Neural crest cell (in vitro differentiated cells): ENCODE measurements at regions not wholly inside any gene's neighbourhood (a gene's known extent, or its start where the extent isn't known, plus 50 kb on each side); places are given as distances from the start of the nearest gene placed in this dataset.
"Not testable (repeated sequence)": the region's sequence is repeated elsewhere in the genome, so short reads cannot be mapped to it uniquely, and the experiment has no call there.

Source experiments
- DNase-seq: peaks from one replicate; pipeline ENCODE4 v3.0.0; 2021; ENCODE audit warnings: low read depth, mixed read lengths, low spot score
- H3K27ac Mint-ChIP-seq: one replicate; pipeline ENCODE4 v1.8.0; 2021; ENCODE audit warnings: mild to moderate bottlenecking, mixed read lengths; ENCODE audit not compliant: unreplicated experiment
- H3K27me3 Mint-ChIP-seq: 2 replicates; pipeline ENCODE4 v1.8.0; 2021; ENCODE audit warnings: low read depth, mild to moderate bottlenecking, mixed read lengths
- H3K36me3 Mint-ChIP-seq: 2 replicates; pipeline ENCODE4 v1.8.0; 2021; ENCODE audit warnings: low read depth, mild to moderate bottlenecking, mixed read lengths
- H3K4me1 Mint-ChIP-seq: 2 replicates; pipeline ENCODE4 v1.8.0; 2021; ENCODE audit warnings: mixed read lengths
- H3K4me3 Mint-ChIP-seq: one replicate; pipeline ENCODE4 v1.8.0; 2021; ENCODE audit warnings: mild to moderate bottlenecking, mixed read lengths
- H3K9me3 Mint-ChIP-seq: 2 replicates; pipeline ENCODE4 v1.8.0; 2021; ENCODE audit warnings: mixed read lengths
- TF ChIP-seq, protein P1 (sequence below): fragments of 200-600 bp; sonication (generic); conservative IDR thresholded peaks from 2 replicates; pipeline ENCODE4 v1.5.0; 2021; ENCODE audit warnings: antibody characterized with exemption, mild to moderate bottlenecking

DNA sequence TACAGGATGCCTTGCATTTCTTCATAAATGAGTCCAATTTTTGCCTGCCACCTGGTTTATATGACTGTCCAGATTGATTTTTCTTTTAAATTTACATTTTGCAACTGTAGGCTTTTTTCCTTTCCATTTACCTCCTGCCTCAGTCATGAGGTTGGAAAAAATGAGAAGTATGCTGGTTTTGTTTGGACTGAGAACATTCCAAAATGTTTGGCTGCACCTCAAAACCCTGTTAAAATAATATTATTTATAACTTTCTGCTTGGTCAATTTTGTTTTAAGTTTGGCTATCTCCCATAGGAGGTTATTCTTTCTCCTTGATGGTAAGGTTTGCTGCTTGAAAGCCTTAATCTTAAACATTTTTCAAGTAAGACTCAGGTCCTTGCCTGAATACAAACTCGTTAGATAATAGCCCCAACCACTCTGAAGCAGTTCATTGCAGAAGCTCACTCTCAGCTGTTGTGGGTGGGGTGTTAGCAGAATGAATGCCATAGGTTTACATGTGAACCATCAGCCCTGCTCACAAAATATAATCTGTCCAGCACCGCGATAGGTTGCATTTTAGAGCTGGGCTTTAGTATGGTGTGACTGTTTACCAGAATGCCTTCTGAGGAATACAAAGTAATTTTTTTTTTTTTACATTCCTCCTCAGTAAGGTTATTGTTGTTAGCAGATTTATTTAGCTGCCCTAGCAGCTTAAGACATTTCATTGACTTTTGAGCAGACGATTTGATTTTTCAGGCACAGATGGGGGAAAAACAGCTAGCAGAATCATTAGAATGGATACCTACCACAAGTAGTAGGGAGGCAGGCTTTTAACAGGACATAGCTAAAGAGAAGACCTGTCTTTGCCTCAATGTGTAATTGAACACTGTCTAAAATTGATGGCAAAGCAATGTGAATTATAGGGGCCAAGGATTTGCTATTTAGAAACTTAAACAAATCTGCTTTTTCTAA, 630.8 kb upstream of the KCNMB2 start:
- Mint-ChIP-seq H3K4me3 (no peak overlapping the region), H3K36me3 (peaks cover 4% of the 10 kb centered on the region), H3K9me3 (peaks cover under 1% of the 10 kb centered on the region), H3K4me1 (peaks cover 15% of the 10 kb centered on the region), H3K27me3 (no peaks in the 10 kb centered on the region), H3K27ac (no peak overlapping the region)
- TF ChIP-seq, protein P1, sequence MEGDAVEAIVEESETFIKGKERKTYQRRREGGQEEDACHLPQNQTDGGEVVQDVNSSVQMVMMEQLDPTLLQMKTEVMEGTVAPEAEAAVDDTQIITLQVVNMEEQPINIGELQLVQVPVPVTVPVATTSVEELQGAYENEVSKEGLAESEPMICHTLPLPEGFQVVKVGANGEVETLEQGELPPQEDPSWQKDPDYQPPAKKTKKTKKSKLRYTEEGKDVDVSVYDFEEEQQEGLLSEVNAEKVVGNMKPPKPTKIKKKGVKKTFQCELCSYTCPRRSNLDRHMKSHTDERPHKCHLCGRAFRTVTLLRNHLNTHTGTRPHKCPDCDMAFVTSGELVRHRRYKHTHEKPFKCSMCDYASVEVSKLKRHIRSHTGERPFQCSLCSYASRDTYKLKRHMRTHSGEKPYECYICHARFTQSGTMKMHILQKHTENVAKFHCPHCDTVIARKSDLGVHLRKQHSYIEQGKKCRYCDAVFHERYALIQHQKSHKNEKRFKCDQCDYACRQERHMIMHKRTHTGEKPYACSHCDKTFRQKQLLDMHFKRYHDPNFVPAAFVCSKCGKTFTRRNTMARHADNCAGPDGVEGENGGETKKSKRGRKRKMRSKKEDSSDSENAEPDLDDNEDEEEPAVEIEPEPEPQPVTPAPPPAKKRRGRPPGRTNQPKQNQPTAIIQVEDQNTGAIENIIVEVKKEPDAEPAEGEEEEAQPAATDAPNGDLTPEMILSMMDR = no peak
- no peak for DNase-seq

DNA sequence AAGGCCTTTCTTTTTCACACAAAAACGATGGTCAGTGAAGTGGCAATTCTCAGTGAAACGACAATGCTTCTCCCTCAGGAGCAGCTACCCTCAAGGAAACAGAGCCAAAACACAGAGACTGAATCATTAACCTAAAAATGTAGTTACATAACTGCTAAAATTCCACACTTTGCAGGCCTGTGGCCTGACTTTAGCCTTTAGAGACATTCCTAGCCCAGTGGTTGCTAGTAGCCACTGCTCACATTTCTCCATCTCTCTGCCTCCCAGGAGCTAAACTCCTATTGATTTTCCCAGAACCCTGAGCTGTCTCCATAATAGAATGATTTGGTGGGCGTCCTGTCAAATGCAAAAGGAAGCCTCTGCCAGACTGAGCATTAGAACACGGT, 630.1 kb upstream of the KCNMB2 start:
- Mint-ChIP-seq H3K4me3 (no peak overlapping the region), H3K27me3 (no peaks in the 10 kb centered on the region), H3K9me3 (no peaks in the 10 kb centered on the region), H3K36me3 (peaks cover 4% of the 10 kb centered on the region), H3K27ac (peak overlapping the region; percentile 82), H3K4me1 (peaks cover 15% of the 10 kb centered on the region)
- DNase-seq = no peak
- TF ChIP-seq, protein P1 = no peak

DNA sequence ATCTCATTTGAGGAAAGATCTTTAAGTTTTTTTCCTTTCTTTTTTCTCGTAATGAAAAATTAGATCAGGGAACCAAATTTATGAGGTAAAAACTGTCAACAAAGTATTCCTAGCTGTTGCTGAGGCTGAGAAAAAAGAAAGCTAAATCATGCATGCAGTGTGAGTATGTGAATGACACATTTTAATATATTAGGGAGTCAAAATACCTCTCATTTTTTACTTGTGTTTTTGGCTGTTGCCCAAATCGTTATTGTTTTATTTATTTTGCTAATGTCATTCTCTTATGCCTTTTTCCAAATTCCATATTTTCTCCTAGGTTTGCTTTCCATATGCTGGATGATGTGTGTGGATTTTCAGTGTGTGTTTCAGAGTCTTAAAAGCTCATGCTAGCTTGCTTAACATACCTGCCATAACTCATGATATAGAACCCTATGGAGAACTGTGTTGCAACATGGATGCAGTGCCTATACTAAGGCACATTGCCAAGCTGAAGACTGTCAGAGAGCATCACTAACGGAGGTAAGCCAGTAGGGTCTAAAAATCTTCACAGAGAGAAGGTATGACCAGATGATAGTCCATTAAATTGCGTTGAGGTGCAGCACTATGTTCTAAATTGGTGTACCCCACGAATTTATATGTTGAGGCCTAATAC, 629.5 kb upstream of the KCNMB2 start:
- Mint-ChIP-seq H3K27me3 (no peaks in the 10 kb centered on the region), H3K4me3 (no peak overlapping the region), H3K4me1 (peaks cover 15% of the 10 kb centered on the region), H3K36me3 (peaks cover 4% of the 10 kb centered on the region), H3K27ac (peak overlapping the region; percentile 82), H3K9me3 (no peaks in the 10 kb centered on the region)
- TF ChIP-seq, protein P1 = no peak
- no peak for DNase-seq

DNA sequence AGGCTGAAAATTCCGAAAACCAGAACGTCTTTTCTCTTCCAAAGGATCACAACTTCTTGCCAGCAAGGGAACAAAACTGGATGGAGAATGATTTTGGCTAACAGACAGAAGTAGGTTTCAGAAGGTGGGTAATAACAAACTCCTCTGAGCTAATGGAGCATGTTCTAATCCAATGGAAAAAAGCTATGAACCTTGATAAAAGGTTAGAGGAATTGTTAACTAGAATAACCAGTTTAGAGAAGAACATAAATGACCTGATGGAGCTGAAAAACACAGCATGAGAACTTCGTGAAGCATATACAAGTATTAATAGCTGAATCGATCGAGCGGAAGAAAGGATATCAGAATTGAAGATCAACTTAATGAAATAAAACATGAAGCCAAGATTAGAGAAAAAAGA, 626.7 kb upstream of the KCNMB2 start:
- H3K36me3 Mint-ChIP-seq = peaks cover 10% of the 10 kb centered on the region
- H3K27me3 Mint-ChIP-seq, DNase-seq, H3K27ac Mint-ChIP-seq, H3K9me3 Mint-ChIP-seq, H3K4me3 Mint-ChIP-seq: not testable (repeated sequence)
- H3K4me1 Mint-ChIP-seq = peaks cover 15% of the 10 kb centered on the region

DNA sequence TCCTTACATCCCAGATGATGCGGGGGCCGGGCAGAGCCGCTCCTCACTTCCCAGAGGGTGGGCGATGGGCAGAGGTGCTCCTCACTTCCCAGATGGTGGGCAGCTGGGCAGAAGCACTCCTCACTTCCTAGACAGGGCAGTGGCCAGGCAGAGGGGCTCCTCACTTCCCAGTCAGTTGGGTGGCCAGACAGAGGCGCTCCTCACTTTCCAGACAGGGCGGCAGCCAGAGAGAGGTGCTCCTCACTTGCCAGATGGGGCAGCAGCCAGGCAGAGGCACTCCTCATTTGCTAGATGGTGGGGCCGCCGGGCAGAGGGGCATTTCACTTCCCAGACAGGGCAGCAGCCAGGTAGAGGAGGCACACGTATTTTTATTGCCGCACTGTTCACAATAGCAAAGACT, 622.0 kb upstream of the KCNMB2 start:
- no peak overlapping the region for H3K27ac Mint-ChIP-seq
- H3K36me3 Mint-ChIP-seq = peaks cover 14% of the 10 kb centered on the region
- H3K27me3 Mint-ChIP-seq = no peaks in the 10 kb centered on the region
- H3K4me3 Mint-ChIP-seq = no peak overlapping the region
- TF ChIP-seq, protein P1 = no peak
- H3K4me1 Mint-ChIP-seq = no peaks in the 10 kb centered on the region
- DNase-seq = no peak
- peaks cover 9% of the 10 kb centered on the region for H3K9me3 Mint-ChIP-seq

DNA sequence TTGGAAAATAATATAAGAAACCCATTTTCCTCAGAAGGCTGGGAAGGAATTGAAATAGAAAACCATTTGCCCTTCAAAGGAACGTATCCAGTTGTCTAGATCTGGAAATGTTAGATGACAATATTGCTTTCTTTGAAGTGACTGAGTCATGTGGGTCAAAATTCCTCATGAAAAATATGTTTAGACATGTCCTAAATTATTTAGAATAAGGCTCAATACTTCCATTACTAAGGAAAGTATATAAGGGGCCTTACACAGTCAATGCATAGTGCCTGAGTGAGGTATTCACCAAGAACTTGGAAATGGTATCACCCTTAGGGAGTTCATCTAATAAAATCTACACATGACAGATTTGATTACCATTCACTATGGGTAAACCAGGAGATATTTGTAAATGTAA, 619.8 kb upstream of the KCNMB2 start:
- no peak for DNase-seq
- Mint-ChIP-seq H3K9me3 (peaks cover 9% of the 10 kb centered on the region), H3K36me3 (peaks cover 10% of the 10 kb centered on the region), H3K4me3 (no peak overlapping the region), H3K27ac (no peak overlapping the region), H3K4me1 (no peaks in the 10 kb centered on the region), H3K27me3 (no peaks in the 10 kb centered on the region)
- TF ChIP-seq, protein P1 = no peak
